SH-SY5Y (cell line): ENCODE measurements at regions not wholly inside any gene's neighbourhood (a gene's known extent, or its start where the extent isn't known, plus 50 kb on each side); places are given as distances from the start of the nearest gene placed in this dataset.

Experiments
- GATA2 ChIP-seq: IDR thresholded peaks from 2 replicates; pipeline ENCODE4 v1.6.1; 2011; ENCODE audit warnings: mild to moderate bottlenecking, low read depth, low read length
- GATA3 ChIP-seq: IDR thresholded peaks from 2 replicates; pipeline ENCODE4 v1.6.1; 2011; ENCODE audit warnings: low read depth, mild to moderate bottlenecking, low read length, moderate library complexity

DNA sequence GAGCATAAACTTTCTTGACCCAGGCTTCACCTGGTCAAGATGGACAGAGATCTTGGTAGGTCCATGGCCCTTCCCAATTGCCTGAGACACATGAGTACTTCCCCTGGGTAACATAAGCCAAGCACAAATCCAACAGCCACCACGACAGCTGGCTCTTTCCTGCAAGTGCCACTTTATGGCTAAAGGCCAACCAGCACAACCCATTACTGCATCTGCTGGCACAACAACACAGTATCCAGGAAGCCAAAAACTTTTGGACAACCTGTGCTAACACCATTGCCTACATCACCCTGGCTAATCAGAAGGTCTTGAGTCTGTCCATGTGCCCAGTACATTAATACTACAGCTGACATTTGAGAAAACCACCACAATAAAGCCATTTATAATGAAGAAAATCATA is 548.0 kb upstream of the SEMA3D start:
- TF ChIP-seq GATA3 (no peak), GATA2 (no peak)
